H1 (cell line): ENCODE measurements at regions not wholly inside any gene's neighbourhood (a gene's known extent, or its start where the extent isn't known, plus 50 kb on each side); places are given as distances from the start of the nearest gene placed in this dataset.

Source experiments
- GTF2F1 ChIP-seq: IDR thresholded peaks from 2 replicates; pipeline ENCODE4 v1.6.1; 2012; ENCODE audit warnings: low read depth, low read length, improper control_type of control experiment, borderline replicate concordance
- KDM4A ChIP-seq: IDR thresholded peaks from one replicate; pipeline ENCODE4 v1.7.1; 2012; ENCODE audit warnings: low read depth, mild to moderate bottlenecking, moderate library complexity, low read length, inconsistent platforms; ENCODE audit not compliant: severe bottlenecking

DNA sequence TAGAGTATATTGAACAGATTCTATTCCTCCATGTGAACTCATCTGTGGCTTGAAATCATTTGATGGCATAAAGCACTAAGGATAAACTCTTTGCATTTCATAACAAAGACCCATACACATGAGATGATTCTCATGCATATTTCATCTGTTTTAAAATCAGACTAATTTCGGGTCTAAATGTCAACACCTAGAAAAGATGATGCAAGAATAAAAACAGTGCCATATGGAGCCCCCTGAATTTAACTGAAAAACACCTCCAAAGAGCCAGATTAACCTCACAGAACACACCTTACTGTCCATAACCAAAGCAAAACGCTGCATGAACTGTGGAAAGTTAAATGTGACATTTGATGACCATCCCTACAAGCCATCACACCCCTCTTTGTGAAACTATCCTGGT, 59.7 kb downstream of the ELAPOR2 start (continued):
- TF ChIP-seq GTF2F1 (no peak), KDM4A (no peak)
